Mesendoderm (in vitro differentiated cells): ENCODE measurements at regions not wholly inside any gene's neighbourhood (a gene's known extent, or its start where the extent isn't known, plus 50 kb on each side); places are given as distances from the start of the nearest gene placed in this dataset.
A peak's percentile ranks its signal among the peaks of the same experiment; 100 is the strongest.

ENCODE experiments used
- DNase-seq: peaks from one replicate; pipeline ENCODE4 v3.0.0; 2013
- H2AK5ac ChIP-seq: 2 replicates; pipeline ENCODE4 v1.6.1; 2013; ENCODE audit warnings: low read length, inconsistent platforms
- H2BK120ac ChIP-seq: 2 replicates; pipeline ENCODE4 v1.6.1; 2013; ENCODE audit warnings: low read depth, mild to moderate bottlenecking, low read length, moderate library complexity, mixed read lengths
- H2BK15ac ChIP-seq: replicated peaks from 2 replicates; pipeline ENCODE4 v1.6.1; 2013; ENCODE audit warnings: low read depth, mild to moderate bottlenecking, moderate library complexity
- H2BK5ac ChIP-seq: 2 replicates; pipeline ENCODE4 v1.6.1; 2013; ENCODE audit warnings: low read length, inconsistent platforms
- H3K18ac ChIP-seq: 2 replicates; pipeline ENCODE4 v1.6.1; 2013; ENCODE audit warnings: mild to moderate bottlenecking, low read length, mixed read lengths
- H3K23ac ChIP-seq: one replicate; pipeline ENCODE4 v1.6.1; 2013; ENCODE audit warnings: low read length
- H3K27ac ChIP-seq: 2 replicates; pipeline ENCODE4 v1.5.1; 2013; ENCODE audit warnings: low read depth, mild to moderate bottlenecking, inconsistent platforms, low read length, moderate library complexity
- H3K27me3 ChIP-seq: 2 replicates; pipeline ENCODE4 v1.6.1; 2013; ENCODE audit warnings: low read length, control low read depth, mild to moderate bottlenecking, inconsistent platforms; ENCODE audit not compliant: insufficient read depth, poor library complexity
- H3K36me3 ChIP-seq: 2 replicates; pipeline ENCODE4 v1.6.1; 2013; ENCODE audit warnings: low read length, inconsistent platforms; ENCODE audit not compliant: control insufficient read depth, insufficient read depth
- H3K4ac ChIP-seq: one replicate; pipeline ENCODE4 v1.6.1; 2013; ENCODE audit warnings: low read depth, mild to moderate bottlenecking, low read length, moderate library complexity
- H3K4me1 ChIP-seq: 2 replicates; pipeline ENCODE4 v1.6.1; 2013; ENCODE audit warnings: low read depth, low read length, inconsistent platforms; ENCODE audit not compliant: control insufficient read depth
- H3K4me2 ChIP-seq: 2 replicates; pipeline ENCODE4 v1.6.1; 2013; ENCODE audit warnings: low read length
- H3K4me3 ChIP-seq: 2 replicates; pipeline ENCODE4 v1.5.1; 2013; ENCODE audit warnings: mild to moderate bottlenecking, low read length
- H3K56ac ChIP-seq: one replicate; pipeline ENCODE4 v1.6.1; 2013; ENCODE audit warnings: low read length
- H3K79me1 ChIP-seq: 2 replicates; pipeline ENCODE4 v1.6.1; 2013; ENCODE audit warnings: low read length, inconsistent platforms
- H3K79me2 ChIP-seq: 2 replicates; pipeline ENCODE4 v1.6.1; 2013; ENCODE audit warnings: mild to moderate bottlenecking, low read length; ENCODE audit not compliant: control insufficient read depth, insufficient read depth
- H3K9ac ChIP-seq: 2 replicates; pipeline ENCODE4 v1.6.1; 2013; ENCODE audit warnings: low read length, inconsistent platforms
- H4K5ac ChIP-seq: one replicate; pipeline ENCODE4 v1.6.1; 2013; ENCODE audit warnings: low read length
- H4K8ac ChIP-seq: one replicate; pipeline ENCODE4 v1.6.1; 2013; ENCODE audit warnings: low read depth, mild to moderate bottlenecking, control low read depth, low read length, moderate library complexity
- WGBS: extraction: QIAGEN DNeasy Blood & Tissue Kit; methylation state at CpG from one replicate; pipeline ENCODE4 v1.1.7; 2013; ENCODE audit warnings: low lambda C conversion rate, missing lambda C conversion rate; ENCODE audit not compliant: insufficient coverage; ENCODE audit errors: extremely low coverage; 5-methylcytosine and 5-hydroxymethylcytosine counted together

- H3K27me3 ChIP-seq: no peaks in the 10 kb centered on the region
- no peaks in the 10 kb centered on the region for H3K79me2 ChIP-seq
- no peak overlapping the region for H3K56ac ChIP-seq
- H2BK120ac ChIP-seq: no peak overlapping the region
- no peak overlapping the region for H3K4me3 ChIP-seq
- no peak overlapping the region for H4K8ac ChIP-seq
- H3K23ac ChIP-seq: no peak overlapping the region
- no peaks in the 10 kb centered on the region for H3K79me1 ChIP-seq
- H2BK5ac ChIP-seq: no peak overlapping the region
- H3K36me3 ChIP-seq: no peaks in the 10 kb centered on the region
- no CpG with 5 or more reads among the region's 6 CpGs for WGBS
- no peak overlapping the region for H2AK5ac ChIP-seq
- H3K4ac ChIP-seq: no peak overlapping the region
- H4K5ac ChIP-seq: no peak overlapping the region
- no peak overlapping the region for H3K4me2 ChIP-seq
- H3K9ac ChIP-seq: no peak overlapping the region
- no peaks in the 10 kb centered on the region for H3K4me1 ChIP-seq
- H3K27ac ChIP-seq: no peak overlapping the region
- no peak for DNase-seq
- no peak overlapping the region for H2BK15ac ChIP-seq
- no peak overlapping the region for H3K18ac ChIP-seq
Observed at GRCh38 chrX:121504153-121504552, 456.7 kb downstream of the GLUD2 start.

DNA sequence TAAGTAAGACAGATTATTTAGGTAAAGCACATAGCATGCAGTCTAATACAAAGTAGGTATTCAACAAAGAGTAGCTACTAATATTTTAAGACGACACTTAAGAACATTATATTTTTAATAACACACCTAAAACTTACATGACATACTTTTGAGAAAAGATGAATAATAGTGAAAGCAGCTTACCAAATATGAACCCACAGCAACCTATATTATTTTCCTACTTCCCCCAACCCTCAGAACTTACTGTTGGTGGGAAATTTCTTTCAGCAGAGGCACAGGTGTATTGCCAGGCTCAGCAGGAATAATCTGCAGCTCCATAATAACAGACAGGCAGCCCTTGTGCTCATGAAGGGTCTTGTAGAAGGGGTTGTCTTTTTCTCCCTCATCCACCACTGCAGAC lies 498.9 kb downstream of the GLUD2 start:
- H3K9ac ChIP-seq: no peak overlapping the region
- H3K27ac ChIP-seq: no peak overlapping the region
- no peak overlapping the region for H2BK15ac ChIP-seq
- no peak overlapping the region for H2AK5ac ChIP-seq
- H4K8ac ChIP-seq: no peak overlapping the region
- no peak overlapping the region for H3K4me3 ChIP-seq
- H2BK5ac ChIP-seq: no peak overlapping the region
- H3K4me1 ChIP-seq: no peaks in the 10 kb centered on the region
- no peak overlapping the region for H3K4me2 ChIP-seq
- no peak overlapping the region for H2BK120ac ChIP-seq
- WGBS: no CpG with 5 or more reads among the region's 1 CpG
- H3K56ac ChIP-seq: no peak overlapping the region
- DNase-seq: no peak
- no peaks in the 10 kb centered on the region for H3K27me3 ChIP-seq
- H3K79me2 ChIP-seq: no peaks in the 10 kb centered on the region
- H3K36me3 ChIP-seq: no peaks in the 10 kb centered on the region
- no peak overlapping the region for H3K4ac ChIP-seq
- no peak overlapping the region for H3K23ac ChIP-seq
- no peaks in the 10 kb centered on the region for H3K79me1 ChIP-seq
- H4K5ac ChIP-seq: no peak overlapping the region
- H3K18ac ChIP-seq: no peak overlapping the region

- Histone ChIP-seq H3K27ac (no peak overlapping the region), H3K79me1 (no peaks in the 10 kb centered on the region), H3K4me3 (no peak overlapping the region), H4K8ac (no peak overlapping the region), H3K4me1 (no peaks in the 10 kb centered on the region), H2AK5ac (no peak overlapping the region), H3K18ac (no peak overlapping the region), H3K56ac (no peak overlapping the region), H2BK15ac (no peak overlapping the region), H2BK5ac (no peak overlapping the region), H3K36me3 (no peaks in the 10 kb centered on the region), H3K4me2 (no peak overlapping the region), H3K79me2 (no peaks in the 10 kb centered on the region), H3K27me3 (no peaks in the 10 kb centered on the region), H3K23ac (no peak overlapping the region), H4K5ac (no peak overlapping the region), H3K4ac (no peak overlapping the region), H2BK120ac (no peak overlapping the region), H3K9ac (no peak overlapping the region)
- no CpG with 5 or more reads among the region's 2 CpGs for WGBS
- no peak for DNase-seq
Observed at GRCh38 chrX:121558886-121559285, 511.5 kb downstream of the GLUD2 start.

DNA sequence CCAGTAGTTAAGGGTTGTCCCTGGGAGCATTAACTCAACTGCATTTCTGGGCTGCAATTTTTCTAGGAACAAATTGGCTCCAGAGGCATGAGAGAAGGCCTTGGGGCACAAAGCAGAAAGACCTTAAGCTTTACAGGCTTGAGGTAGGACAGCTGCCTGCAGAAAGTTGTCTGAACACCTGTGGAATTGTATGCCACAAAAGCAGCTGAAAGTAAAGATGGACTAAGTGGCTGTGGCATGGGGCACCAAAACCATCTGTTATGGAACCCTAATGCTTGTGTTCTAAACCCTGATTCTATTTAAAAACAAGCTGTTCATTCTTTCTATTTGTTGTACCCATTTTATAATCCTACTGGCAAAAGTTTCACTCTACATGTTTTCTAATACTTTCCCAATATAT lies 515.2 kb downstream of the GLUD2 start:
- Histone ChIP-seq H3K36me3 (no peaks in the 10 kb centered on the region), H2AK5ac (no peak overlapping the region), H4K8ac (no peak overlapping the region), H3K4me1 (no peaks in the 10 kb centered on the region), H3K9ac (no peak overlapping the region), H2BK120ac (no peak overlapping the region), H3K4me2 (no peak overlapping the region), H3K4ac (no peak overlapping the region), H3K27ac (no peak overlapping the region), H3K23ac (no peak overlapping the region), H2BK5ac (no peak overlapping the region), H3K79me2 (no peaks in the 10 kb centered on the region), H4K5ac (no peak overlapping the region), H3K27me3 (no peaks in the 10 kb centered on the region), H3K56ac (no peak overlapping the region), H2BK15ac (no peak overlapping the region), H3K4me3 (no peak overlapping the region), H3K18ac (no peak overlapping the region), H3K79me1 (no peaks in the 10 kb centered on the region)
- no peak for DNase-seq

- Histone ChIP-seq H2AK5ac (no peak overlapping the region), H3K27me3 (no peaks in the 10 kb centered on the region), H2BK120ac (no peak overlapping the region), H3K27ac (no peak overlapping the region), H3K18ac (no peak overlapping the region), H3K4me1 (no peaks in the 10 kb centered on the region), H2BK15ac (no peak overlapping the region), H3K9ac (no peak overlapping the region), H3K36me3 (no peaks in the 10 kb centered on the region), H3K4me3 (no peak overlapping the region), H3K4me2 (no peak overlapping the region), H3K79me1 (no peaks in the 10 kb centered on the region), H4K8ac (no peak overlapping the region), H2BK5ac (no peak overlapping the region), H4K5ac (no peak overlapping the region), H3K23ac (no peak overlapping the region), H3K79me2 (no peaks in the 10 kb centered on the region), H3K56ac (no peak overlapping the region), H3K4ac (no peak overlapping the region)
- no peak for DNase-seq
- no CpG with 5 or more reads among the region's 4 CpGs for WGBS
Observed at GRCh38 chrX:121569609-121570008, 522.2 kb downstream of the GLUD2 start.

DNA sequence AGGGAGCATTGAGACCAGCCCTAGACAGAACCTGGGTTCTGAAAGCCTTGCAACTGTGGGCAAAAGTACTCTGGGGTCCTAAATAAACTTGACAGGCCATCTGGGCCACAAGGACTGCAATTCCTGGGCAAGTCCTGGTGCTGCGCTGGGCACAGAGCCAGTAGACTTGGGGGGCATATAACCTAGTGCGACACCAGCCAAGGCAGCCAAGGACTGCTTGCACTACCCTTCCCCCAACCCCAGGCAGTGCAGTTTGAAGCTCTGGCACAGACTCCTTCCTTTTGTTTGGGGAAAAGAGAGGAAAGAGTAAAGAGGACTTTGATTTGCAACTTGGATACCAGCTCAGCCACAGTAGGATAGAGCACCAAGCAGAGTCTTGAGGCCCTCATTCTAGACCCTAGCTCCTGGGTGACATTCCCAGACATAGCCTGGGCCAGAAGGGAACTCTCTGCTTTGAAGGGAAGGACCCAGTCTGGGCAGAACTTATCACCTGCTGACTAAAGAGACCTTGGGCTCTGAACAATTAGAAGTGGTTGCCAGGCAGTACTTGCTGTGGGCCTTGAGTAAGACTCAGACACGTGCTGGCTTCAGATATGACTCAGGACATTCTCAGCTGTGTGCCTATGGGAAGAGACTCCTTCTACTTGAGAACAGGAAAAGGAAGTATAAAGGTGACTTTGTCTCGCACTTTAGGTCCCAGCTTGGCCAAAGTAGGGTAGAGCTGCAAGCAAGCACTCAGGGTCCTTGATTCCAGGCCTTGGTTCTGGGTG lies 522.8 kb downstream of the GLUD2 start:
- H2BK120ac ChIP-seq: no peak overlapping the region
- no peak overlapping the region for H4K5ac ChIP-seq
- H3K4me1 ChIP-seq: no peaks in the 10 kb centered on the region
- no peak overlapping the region for H3K23ac ChIP-seq
- no peak overlapping the region for H3K18ac ChIP-seq
- no peak overlapping the region for H3K4me2 ChIP-seq
- no CpG with 5 or more reads among the region's 4 CpGs for WGBS
- no peaks in the 10 kb centered on the region for H3K27me3 ChIP-seq
- no peak overlapping the region for H3K4ac ChIP-seq
- no peak overlapping the region for H3K27ac ChIP-seq
- H4K8ac ChIP-seq: no peak overlapping the region
- H3K79me1 ChIP-seq: no peaks in the 10 kb centered on the region
- H3K79me2 ChIP-seq: no peaks in the 10 kb centered on the region
- H2BK15ac ChIP-seq: no peak overlapping the region
- H3K4me3 ChIP-seq: no peak overlapping the region
- no peak overlapping the region for H2AK5ac ChIP-seq
- no peak overlapping the region for H2BK5ac ChIP-seq
- H3K9ac ChIP-seq: no peak overlapping the region
- H3K36me3 ChIP-seq: no peaks in the 10 kb centered on the region
- DNase-seq: peak; percentile 3
- no peak overlapping the region for H3K56ac ChIP-seq
